ENCODE measurements at regions not wholly inside any gene's neighbourhood (a gene's known extent, or its start where the extent isn't known, plus 50 kb on each side); places are given as distances from the start of the nearest gene placed in this dataset.

- Histone ChIP-seq H3K36me3 (ENCODE audit: control insufficient read depth in 4 of 4, insufficient read depth in 4 of 4, low read length in 4 of 4) (no peaks in the 10 kb centered on the region), H3K4me1 (ENCODE audit: control insufficient read depth in 5 of 5, insufficient read depth in 5 of 5, low read length in 5 of 5) (no peaks in the 10 kb centered on the region), H3K9ac (ENCODE audit: insufficient read depth in 1 of 2, low read length in 2 of 2) (no peak overlapping the region), H3K27me3 (ENCODE audit: control insufficient read depth in 3 of 3, insufficient read depth in 3 of 3, low read length in 2 of 3) (no peaks in the 10 kb centered on the region), H3K27ac (ENCODE audit: low read depth in 1 of 2, low read length in 1 of 2) (no peak overlapping the region), H3K9me3 (ENCODE audit: control insufficient read depth in 4 of 4, insufficient read depth in 3 of 4, low read length in 3 of 4) (no peaks in the 10 kb centered on the region), H3K4me3 (no peak overlapping the region)
- WGBS, 2 donors, result 68 to 75% methylated on average over 6 of the region's 6 CpGs
- no peak for DNase-seq
- ATAC-seq (ENCODE audit: insufficient read depth, low FRiP score), result no peak
- TF ChIP-seq, protein P1, sequence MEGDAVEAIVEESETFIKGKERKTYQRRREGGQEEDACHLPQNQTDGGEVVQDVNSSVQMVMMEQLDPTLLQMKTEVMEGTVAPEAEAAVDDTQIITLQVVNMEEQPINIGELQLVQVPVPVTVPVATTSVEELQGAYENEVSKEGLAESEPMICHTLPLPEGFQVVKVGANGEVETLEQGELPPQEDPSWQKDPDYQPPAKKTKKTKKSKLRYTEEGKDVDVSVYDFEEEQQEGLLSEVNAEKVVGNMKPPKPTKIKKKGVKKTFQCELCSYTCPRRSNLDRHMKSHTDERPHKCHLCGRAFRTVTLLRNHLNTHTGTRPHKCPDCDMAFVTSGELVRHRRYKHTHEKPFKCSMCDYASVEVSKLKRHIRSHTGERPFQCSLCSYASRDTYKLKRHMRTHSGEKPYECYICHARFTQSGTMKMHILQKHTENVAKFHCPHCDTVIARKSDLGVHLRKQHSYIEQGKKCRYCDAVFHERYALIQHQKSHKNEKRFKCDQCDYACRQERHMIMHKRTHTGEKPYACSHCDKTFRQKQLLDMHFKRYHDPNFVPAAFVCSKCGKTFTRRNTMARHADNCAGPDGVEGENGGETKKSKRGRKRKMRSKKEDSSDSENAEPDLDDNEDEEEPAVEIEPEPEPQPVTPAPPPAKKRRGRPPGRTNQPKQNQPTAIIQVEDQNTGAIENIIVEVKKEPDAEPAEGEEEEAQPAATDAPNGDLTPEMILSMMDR (IDR thresholded peaks at IDR 0.05; ENCODE audit: control extremely low read depth, extremely low read depth), result no peak
Observed at GRCh38 chr7:106393564-106394251, 108.9 kb upstream of the NAMPT start.

- no peaks in the 10 kb centered on the region for H3K36me3 ChIP-seq (ENCODE audit: control insufficient read depth in 4 of 4, insufficient read depth in 4 of 4, low read length in 4 of 4)
- 72 to 83% methylated on average over 2 of the region's 2 CpGs for WGBS, 2 donors
- ATAC-seq (ENCODE audit: insufficient read depth, low FRiP score), result no peak
Observed at GRCh38 chr7:106392590-106392989, 107.8 kb upstream of the NAMPT start.

DNA sequence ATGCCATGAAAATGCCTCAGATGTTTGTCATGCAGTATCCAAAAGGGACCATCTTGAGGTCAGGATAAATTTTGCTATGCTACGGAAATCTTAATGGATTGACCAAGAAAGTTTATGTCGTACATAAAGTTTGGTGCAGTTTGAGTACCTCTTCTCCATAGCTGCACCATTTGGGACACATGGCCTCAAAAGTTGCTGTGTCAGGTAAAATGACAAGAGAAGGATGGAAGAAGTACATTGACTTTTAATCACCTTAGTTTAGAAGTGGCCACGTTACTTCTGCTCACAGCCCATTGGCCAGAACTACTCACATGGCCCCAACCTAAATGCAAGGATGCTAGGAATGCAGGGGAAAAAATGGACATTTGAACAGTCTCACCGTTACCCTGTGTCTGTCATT lies 107.4 kb upstream of the NAMPT start:
- 80 to 95% methylated on average over 4 of the region's 4 CpGs for WGBS, 2 donors
- ATAC-seq (ENCODE audit: insufficient read depth, low FRiP score), result no peak
- TF ChIP-seq, protein P1 (IDR thresholded peaks at IDR 0.05; ENCODE audit: control extremely low read depth, extremely low read depth), result no peak

More at GRCh38 chr7:106392590-106392989, 107.8 kb upstream of the NAMPT start:
- no peaks in the 10 kb centered on the region for H3K4me1 ChIP-seq (ENCODE audit: control insufficient read depth in 5 of 5, insufficient read depth in 5 of 5, low read length in 5 of 5)
- H3K27ac ChIP-seq (ENCODE audit: low read depth in 1 of 2, low read length in 1 of 2), result no peak overlapping the region
- H3K9me3 ChIP-seq (ENCODE audit: control insufficient read depth in 4 of 4, insufficient read depth in 3 of 4, low read length in 3 of 4), result no peaks in the 10 kb centered on the region
- H3K9ac ChIP-seq (ENCODE audit: insufficient read depth in 1 of 2, low read length in 2 of 2), result no peak overlapping the region
- TF ChIP-seq, protein P1 (IDR thresholded peaks at IDR 0.05; ENCODE audit: control extremely low read depth, extremely low read depth), result no peak
- H3K4me3 ChIP-seq, result no peak overlapping the region
- DNase-seq, result no peak
- H3K27me3 ChIP-seq (ENCODE audit: control insufficient read depth in 3 of 3, insufficient read depth in 3 of 3, low read length in 2 of 3), result no peaks in the 10 kb centered on the region

DNA sequence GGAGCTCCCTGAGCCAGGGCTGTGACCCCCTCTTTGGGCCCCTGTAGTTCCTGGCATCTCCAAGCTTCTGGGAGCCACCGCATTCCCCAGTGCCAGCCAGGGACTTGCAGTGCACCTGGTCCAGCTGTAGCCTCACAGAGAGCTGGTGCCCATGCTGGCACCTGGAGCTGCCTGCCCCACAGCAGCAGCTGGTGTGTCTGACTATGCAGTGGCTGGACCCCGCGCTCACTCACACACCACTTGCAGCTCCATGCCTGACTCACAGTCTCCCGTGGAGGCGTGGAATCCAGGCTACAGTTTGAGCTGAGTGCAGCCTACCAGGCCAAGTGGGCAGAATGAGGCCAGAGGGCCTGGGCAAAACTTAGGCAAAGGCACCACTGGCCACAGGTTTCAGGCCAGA lies 102.2 kb upstream of the NAMPT start:
- WGBS, 2 donors, result 95 to 97% methylated on average over 5 of the region's 5 CpGs

More for the DNA sequence above, 107.4 kb upstream of the NAMPT start:
- H3K27me3 ChIP-seq (ENCODE audit: control insufficient read depth in 3 of 3, insufficient read depth in 3 of 3, low read length in 2 of 3), result no peaks in the 10 kb centered on the region
- no peak overlapping the region for H3K9ac ChIP-seq (ENCODE audit: insufficient read depth in 1 of 2, low read length in 2 of 2)
- no peaks in the 10 kb centered on the region for H3K4me1 ChIP-seq (ENCODE audit: control insufficient read depth in 5 of 5, insufficient read depth in 5 of 5, low read length in 5 of 5)
- no peaks in the 10 kb centered on the region for H3K9me3 ChIP-seq (ENCODE audit: control insufficient read depth in 4 of 4, insufficient read depth in 3 of 4, low read length in 3 of 4)
- no peak for DNase-seq
- no peak overlapping the region for H3K27ac ChIP-seq (ENCODE audit: low read depth in 1 of 2, low read length in 1 of 2)
- H3K4me3 ChIP-seq, result no peak overlapping the region
- no peaks in the 10 kb centered on the region for H3K36me3 ChIP-seq (ENCODE audit: control insufficient read depth in 4 of 4, insufficient read depth in 4 of 4, low read length in 4 of 4)

More for the DNA sequence above, 102.2 kb upstream of the NAMPT start:
- Histone ChIP-seq H3K4me1 (ENCODE audit: control insufficient read depth in 5 of 5, insufficient read depth in 5 of 5, low read length in 5 of 5) (no peaks in the 10 kb centered on the region), H3K27ac (ENCODE audit: low read depth in 1 of 2, low read length in 1 of 2) (no peak overlapping the region), H3K36me3 (ENCODE audit: control insufficient read depth in 4 of 4, insufficient read depth in 4 of 4, low read length in 4 of 4) (no peaks in the 10 kb centered on the region), H3K4me3 (no peak overlapping the region), H3K9me3 (ENCODE audit: control insufficient read depth in 4 of 4, insufficient read depth in 3 of 4, low read length in 3 of 4) (no peaks in the 10 kb centered on the region), H3K9ac (ENCODE audit: insufficient read depth in 1 of 2, low read length in 2 of 2) (no peak overlapping the region), H3K27me3 (ENCODE audit: control insufficient read depth in 3 of 3, insufficient read depth in 3 of 3, low read length in 2 of 3) (no peaks in the 10 kb centered on the region)
- ATAC-seq (ENCODE audit: insufficient read depth, low FRiP score) (no peak), DNase-seq (no peak)
- TF ChIP-seq, protein P1 (IDR thresholded peaks at IDR 0.05; ENCODE audit: control extremely low read depth, extremely low read depth), result no peak

Data from lung (tissue), 11 donors.